ENCODE measurements at regions not wholly inside any gene's neighbourhood (a gene's known extent, or its start where the extent isn't known, plus 50 kb on each side); places are given as distances from the start of the nearest gene placed in this dataset.

DNA sequence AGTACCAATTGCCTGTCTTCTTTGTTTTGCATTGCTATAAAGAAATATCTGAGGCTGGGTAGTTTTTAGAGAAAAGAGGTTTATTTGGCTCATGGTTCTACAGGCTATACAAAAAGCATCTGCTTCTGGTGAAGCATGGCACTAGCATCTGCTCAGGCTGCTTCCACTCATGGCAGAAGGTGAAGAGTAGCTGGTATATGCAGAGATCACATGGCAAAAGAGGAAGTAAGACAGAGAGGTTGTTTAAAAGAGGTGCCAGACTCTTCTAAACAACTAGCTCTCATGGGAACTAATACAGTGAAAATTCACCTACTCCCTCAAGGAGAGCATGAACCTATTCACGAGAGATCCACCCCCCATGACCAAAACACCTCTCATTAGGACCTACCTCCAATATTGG lies 56.7 kb upstream of the GUCA2B start:
- DNase-seq: no peak

GRCh38 chr1:42089246-42089645 lies 64.0 kb upstream of the GUCA2B start:
- DNase-seq: no peak

- DNase-seq: no peak
These were observed 67.1 kb upstream of the GUCA2B start for GRCh38 chr1:42086146-42086545.

- no peak for DNase-seq
These were observed 67.6 kb upstream of the GUCA2B start for GRCh38 chr1:42085596-42085995.

- no peak for DNase-seq
These were observed 71.7 kb upstream of the GUCA2B start for GRCh38 chr1:42081475-42081874.

DNA sequence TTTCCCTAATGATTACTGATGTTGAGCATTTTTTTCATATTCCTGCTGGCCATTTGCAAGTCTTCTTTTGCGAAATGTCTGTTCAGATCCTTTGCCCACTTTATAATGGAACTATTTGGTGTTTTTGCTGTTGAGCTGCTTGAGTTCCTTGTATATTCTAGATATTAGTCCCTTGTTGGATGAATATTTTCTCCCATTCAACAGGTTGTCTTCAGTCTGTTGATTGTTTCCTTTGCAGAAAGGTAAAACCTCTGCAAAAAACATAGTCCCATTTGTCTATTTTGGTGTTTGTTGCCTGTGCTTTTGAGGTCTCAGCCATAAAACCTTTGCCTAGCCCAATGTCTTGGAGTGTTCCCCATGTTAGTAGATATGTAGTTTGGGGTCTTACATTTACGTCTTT lies 78.0 kb upstream of the GUCA2B start:
- no peak for DNase-seq

- DNase-seq: no peak
These were observed 82.2 kb upstream of the GUCA2B start for GRCh38 chr1:42070996-42071395.

DNA sequence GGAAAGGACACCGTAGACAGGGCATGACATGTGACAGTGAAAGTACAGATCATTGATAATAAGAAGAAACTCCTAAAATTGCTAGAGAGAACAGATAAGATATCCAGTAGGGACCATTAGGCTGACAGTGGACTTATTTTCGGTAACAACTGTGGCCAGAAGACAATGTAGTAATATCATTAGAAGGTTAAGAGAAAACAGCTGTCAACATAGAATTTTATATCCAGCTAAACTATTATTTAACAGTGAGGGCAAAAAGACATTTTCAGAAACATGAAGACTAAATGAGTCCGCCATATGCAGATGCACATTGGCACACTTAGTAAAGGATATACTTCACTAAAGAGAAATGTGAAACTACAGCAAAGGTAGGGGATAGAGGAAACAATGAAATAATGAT lies 95.4 kb upstream of the GUCA2B start:
- no peak for DNase-seq

GRCh38 chr1:42056460-42056859 lies 96.8 kb upstream of the GUCA2B start:
- no peak for DNase-seq

GRCh38 chr1:42055061-42055460 lies 98.1 kb upstream of the GUCA2B start:
- DNase-seq: no peak

GRCh38 chr1:42052072-42052699 lies 101.0 kb upstream of the GUCA2B start:
- no peak for DNase-seq

- DNase-seq: no peak
These were observed 105.7 kb upstream of the GUCA2B start for GRCh38 chr1:42047508-42047880.

- no peak for DNase-seq
These were observed 106.3 kb upstream of the GUCA2B start for GRCh38 chr1:42046761-42047507.

GRCh38 chr1:42044346-42044745 lies 108.9 kb upstream of the GUCA2B start:
- no peak for DNase-seq

DNA sequence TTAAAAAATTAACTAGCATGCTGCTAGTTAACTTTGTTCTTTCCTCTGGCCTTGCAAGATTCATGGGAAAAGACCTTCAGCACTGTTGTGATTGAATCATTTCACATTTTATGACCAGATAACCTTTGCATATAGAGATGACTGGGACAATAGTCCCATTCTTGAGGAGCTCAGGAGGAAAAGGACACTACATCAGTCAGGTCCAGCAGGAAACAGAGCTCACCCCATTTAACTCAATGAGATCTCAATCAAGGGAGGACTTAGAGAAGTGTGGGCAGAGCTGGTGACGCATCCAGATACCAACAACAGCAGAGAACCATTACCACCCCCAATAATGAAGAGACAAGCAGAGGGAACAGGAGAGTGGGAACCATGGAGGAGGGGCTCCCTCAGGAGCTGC lies 109.4 kb upstream of the GUCA2B start:
- no peak for DNase-seq

DNA sequence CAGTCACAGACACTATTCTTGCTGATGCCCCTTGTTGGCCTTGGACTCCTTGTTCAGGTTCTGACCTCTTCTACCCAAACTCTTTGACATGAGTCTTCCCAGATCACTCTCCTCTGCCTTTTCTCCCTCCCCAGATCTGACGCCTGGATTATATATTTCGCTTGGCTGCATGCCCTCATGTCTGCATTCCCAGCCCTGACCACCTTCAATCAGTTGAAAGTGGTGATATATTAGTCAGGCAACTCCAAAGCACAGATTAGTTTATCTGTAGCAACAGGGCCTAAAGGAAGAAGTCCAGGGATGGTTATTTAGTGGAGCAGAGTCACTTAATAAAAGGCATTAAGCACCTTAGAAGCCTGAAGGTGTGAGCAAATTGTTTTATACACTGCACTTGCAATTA lies 110.0 kb upstream of the GUCA2B start:
- DNase-seq: no peak

DNA sequence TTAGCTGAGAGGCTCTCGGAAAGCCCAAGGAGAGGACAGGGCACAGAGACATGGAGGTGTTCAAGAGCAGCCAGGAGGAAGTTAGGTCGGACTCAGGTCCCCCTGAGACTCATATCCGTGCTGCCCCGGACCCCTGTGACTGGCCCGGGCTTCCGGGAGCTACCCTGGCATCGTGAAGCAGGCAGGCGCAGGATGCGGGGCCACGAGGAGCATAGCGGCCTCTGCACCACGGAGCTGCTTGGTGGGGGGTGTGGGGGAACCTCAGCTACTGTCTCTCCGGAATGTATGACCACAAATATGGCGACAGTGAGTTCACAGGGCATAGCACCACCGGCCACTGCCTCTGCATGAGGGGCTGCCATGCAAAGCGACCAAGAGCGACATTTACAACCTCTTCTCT lies 112.2 kb upstream of the GUCA2B start:
- no peak for DNase-seq

DNA sequence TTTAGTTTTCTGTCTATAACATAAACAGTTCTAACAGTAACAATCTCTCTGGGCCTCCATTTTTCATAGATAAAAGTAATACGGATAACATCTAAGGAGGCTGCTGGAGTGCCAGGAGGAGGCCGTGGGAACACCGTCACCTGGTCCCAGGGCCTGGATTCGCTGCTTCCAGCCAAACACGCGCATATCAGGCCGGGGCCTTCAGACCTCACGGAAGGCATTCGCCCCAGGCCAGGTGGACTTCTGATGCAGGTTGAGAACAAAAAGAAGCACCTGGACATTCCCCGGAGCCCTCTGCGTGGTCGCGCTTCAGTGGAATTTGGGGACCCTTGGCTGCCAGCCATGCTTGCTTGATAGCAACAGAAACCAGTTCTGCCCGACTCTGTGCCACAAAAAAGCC lies 113.1 kb upstream of the GUCA2B start:
- DNase-seq: no peak

DNA sequence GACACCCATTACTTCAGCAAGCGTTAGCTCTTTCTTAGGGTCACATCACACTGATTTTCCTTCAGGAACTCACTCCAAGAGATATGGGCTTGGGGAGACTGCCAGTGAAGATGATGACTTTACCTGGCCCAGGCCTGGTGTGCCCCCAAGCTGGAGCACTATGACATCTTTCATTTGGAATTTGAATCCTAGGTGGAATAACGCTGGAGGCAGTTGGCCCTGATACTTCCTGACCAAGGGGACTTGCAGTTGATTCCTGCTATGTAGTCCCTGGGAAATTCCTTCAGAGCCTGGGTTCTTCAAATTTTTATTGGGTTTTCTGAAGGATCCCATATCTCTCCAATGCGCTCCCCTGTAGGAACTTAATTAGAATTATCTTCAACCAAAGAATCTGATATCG lies 114.9 kb upstream of the GUCA2B start:
- no peak for DNase-seq

DNA sequence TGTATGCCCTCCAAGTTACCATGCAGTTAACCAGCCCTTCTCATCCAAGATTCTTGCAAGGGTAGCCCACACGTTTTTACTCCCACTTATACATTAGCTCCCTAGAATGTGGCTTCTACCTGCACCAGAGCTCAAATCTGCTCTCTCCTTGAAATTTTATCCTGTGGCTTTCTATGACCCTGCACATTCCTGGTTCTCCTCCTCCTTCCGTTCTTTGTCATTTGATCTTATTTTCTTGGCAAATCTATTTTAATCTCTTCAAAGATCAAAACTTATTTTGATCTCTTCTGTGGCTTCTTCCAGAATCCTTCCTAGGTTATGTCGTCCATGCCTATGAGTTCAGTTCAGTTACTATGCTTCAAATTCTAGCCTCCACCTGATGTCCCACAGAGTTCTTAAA lies 115.6 kb upstream of the GUCA2B start:
- no peak for DNase-seq

DNA sequence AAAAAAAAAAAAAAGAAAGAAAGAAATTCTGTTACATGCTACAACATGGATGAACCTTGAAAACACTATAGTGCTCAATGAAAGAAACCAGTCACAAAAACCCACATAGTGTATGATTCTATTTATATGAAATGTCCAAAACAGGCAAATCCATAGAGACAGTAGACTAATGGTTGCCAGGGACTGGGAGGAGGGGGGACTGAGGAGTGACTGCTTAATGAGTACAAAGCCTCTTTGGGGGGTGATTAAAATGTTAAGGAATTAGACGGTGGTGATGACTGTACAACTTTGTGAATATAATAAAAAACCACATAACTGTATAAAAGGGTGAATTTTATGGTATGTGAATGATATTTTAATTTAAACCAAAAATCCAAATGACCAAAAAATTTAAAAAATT lies 116.0 kb upstream of the GUCA2B start:
- no peak for DNase-seq

- DNase-seq: peak; percentile 97
These were observed 117.2 kb upstream of the GUCA2B start for GRCh38 chr1:42035830-42036604.

GRCh38 chr1:42035205-42035829 lies 116.6 kb upstream of the HIVEP3 start:
- DNase-seq: peak; percentile 66

GRCh38 chr1:42034426-42034825 lies 115.7 kb upstream of the HIVEP3 start:
- DNase-seq: no peak
